Esophagus squamous epithelium (tissue), 5 donors: ENCODE measurements at regions not wholly inside any gene's neighbourhood (a gene's known extent, or its start where the extent isn't known, plus 50 kb on each side); places are given as distances from the start of the nearest gene placed in this dataset.

Source experiments
- DNase-seq: peaks from one replicate; lab custom pipeline; 2025; lab: John Stamatoyannopoulos, UW
- H3K27ac ChIP-seq, 4 donors: fragments of 200-600 bp; sonication (generic); one replicate each; pipeline ENCODE4 v1.5.1; 2016 to 2019; ENCODE audit warnings: mild to moderate bottlenecking in 1 of 4
- H3K27me3 ChIP-seq, 4 donors: fragments of 200-600 bp; sonication (generic); 1 replicate in 3 of 4; 2 replicates in 1 of 4; pipeline versions ENCODE4 v1.5.1 to v1.6.0; 2017 to 2021; ENCODE audit warnings: antibody characterized with exemption in 1 of 4
- H3K36me3 ChIP-seq, 3 donors: fragments of 200-600 bp; sonication (generic); one replicate each; pipeline ENCODE4 v1.5.1; 2016 to 2019
- H3K4me1 ChIP-seq, 3 donors: fragments of 200-600 bp; sonication (generic); one replicate each; pipeline ENCODE4 v1.5.1; 2017 to 2019
- H3K4me3 ChIP-seq, 4 donors: fragments of 200-600 bp; sonication (generic); 1 replicate in 3 of 4; 2 replicates in 1 of 4; pipeline ENCODE4 v1.5.1; 2016 to 2019; ENCODE audit warnings: mild to moderate bottlenecking in 2 of 4, moderate library complexity in 1 of 4
- H3K9me3 ChIP-seq, 3 donors: fragments of 200-600 bp; sonication (generic); one replicate each; pipeline ENCODE4 v1.5.1; 2016 to 2019
- CTCF ChIP-seq, 6 experiments: fragments of 450-650 bp in 4 of 6; fragments of 200-600 bp in 2 of 6; sonication (generic) in 2 of 6; IDR thresholded peaks; one replicate each; pipeline ENCODE4 v1.5.1; 2016 to 2019; ENCODE audit warnings: antibody characterized with exemption in 6 of 6, mild to moderate bottlenecking in 4 of 6, moderate library complexity in 4 of 6
- POLR2A ChIP-seq, 4 donors: fragments of 450-650 bp; IDR thresholded peaks; one replicate each; pipeline ENCODE4 v1.6.1; 2017; ENCODE audit warnings: antibody characterized with exemption in 4 of 4, mild to moderate bottlenecking in 4 of 4, moderate library complexity in 3 of 4
- WGBS, 2 donors: methylation state at CpG; one replicate each; pipeline ENCODE4 v1.1.5; 2018; 5-methylcytosine and 5-hydroxymethylcytosine counted together
- intact Hi-C: fragments of 100-400 bp; cut with DNase I; formaldehyde crosslinking; loops from one replicate; pipeline ENCODE4 v1.15.0; 2022
- donor health status: DM: yes; HTN: yes; CAD: no.

- no peak for DNase-seq
- TF ChIP-seq CTCF (IDR thresholded peaks at IDR 0.05) (no peak), POLR2A (IDR thresholded peaks at IDR 0.05) (no peak)
- H3K9me3 ChIP-seq: no peaks in the 10 kb centered on the region
- H3K4me1 ChIP-seq: no peaks in the 10 kb centered on the region
- H3K27ac ChIP-seq: no peak overlapping the region
- 36 to 43% methylated on average over 1 of the region's 1 CpG for WGBS, 2 donors
- intact Hi-C loops: no loop called here
- H3K27me3 ChIP-seq: no peaks in the 10 kb centered on the region
- no peak overlapping the region for H3K4me3 ChIP-seq
- no peaks in the 10 kb centered on the region for H3K36me3 ChIP-seq
These were observed 320.6 kb upstream of the RORA start for GRCh38 chr15:61549727-61550126.

GRCh38 chr15:61545763-61546162, 316.7 kb upstream of the RORA start:
- DNase-seq: no peak
- WGBS, 2 donors: 69 to 76% methylated on average over 5 of the region's 5 CpGs
- Histone ChIP-seq H3K27ac (no peak overlapping the region), H3K4me1 (no peaks in the 10 kb centered on the region), H3K9me3 (no peaks in the 10 kb centered on the region), H3K36me3 (no peaks in the 10 kb centered on the region), H3K4me3 (no peak overlapping the region), H3K27me3 (no peaks in the 10 kb centered on the region)
- no peak for TF ChIP-seq POLR2A (IDR thresholded peaks at IDR 0.05)
- no peak for TF ChIP-seq CTCF (IDR thresholded peaks at IDR 0.05)
- intact Hi-C loops: no loop called here

GRCh38 chr15:61541516-61541915, 312.4 kb upstream of the RORA start:
- Histone ChIP-seq H3K9me3 (no peaks in the 10 kb centered on the region), H3K27ac (no peak overlapping the region), H3K27me3 (peaks cover 0 to 5% (median 0%) of the 10 kb centered on the region in 4 donors), H3K4me1 (no peaks in the 10 kb centered on the region), H3K4me3 (no peak overlapping the region), H3K36me3 (no peaks in the 10 kb centered on the region)
- DNase-seq: no peak
- TF ChIP-seq POLR2A (IDR thresholded peaks at IDR 0.05): no peak
- intact Hi-C loops: no loop called here
- 84 to 88% methylated on average over 1 of the region's 1 CpG for WGBS, 2 donors

- WGBS, 2 donors: 54 to 55% methylated on average over 2 to 3 of the region's 3 CpGs
These were observed 308.2 kb upstream of the RORA start for GRCh38 chr15:61537337-61537736.

GRCh38 chr15:61534986-61535385, 305.9 kb upstream of the RORA start:
- Histone ChIP-seq H3K9me3 (no peaks in the 10 kb centered on the region), H3K36me3 (no peaks in the 10 kb centered on the region), H3K27me3 (peaks cover 0 to 8% (median 0%) of the 10 kb centered on the region in 4 donors), H3K27ac (no peak overlapping the region), H3K4me1 (no peaks in the 10 kb centered on the region), H3K4me3 (no peak overlapping the region)
- TF ChIP-seq POLR2A (IDR thresholded peaks at IDR 0.05) (no peak), CTCF (IDR thresholded peaks at IDR 0.05) (no peak)
- WGBS, 2 donors: 48 to 67% methylated on average over 3 of the region's 3 CpGs
- intact Hi-C loops: no loop called here
- DNase-seq: no peak

More at GRCh38 chr15:61537337-61537736, 308.2 kb upstream of the RORA start:
- TF ChIP-seq POLR2A (IDR thresholded peaks at IDR 0.05): no peak
- no peak for TF ChIP-seq CTCF (IDR thresholded peaks at IDR 0.05)
- Histone ChIP-seq H3K36me3 (no peaks in the 10 kb centered on the region), H3K4me1 (no peaks in the 10 kb centered on the region), H3K27me3 (peaks cover 0 to 8% (median 0%) of the 10 kb centered on the region in 4 donors), H3K27ac (no peak overlapping the region), H3K9me3 (no peaks in the 10 kb centered on the region), H3K4me3 (no peak overlapping the region)
- intact Hi-C loops: no loop called here
- no peak for DNase-seq

- WGBS, 2 donors: 67 to 75% methylated on average over 2 of the region's 2 CpGs
- no peak for TF ChIP-seq POLR2A (IDR thresholded peaks at IDR 0.05)
- TF ChIP-seq CTCF (IDR thresholded peaks at IDR 0.05): no peak
These were observed 301.7 kb upstream of the RORA start for GRCh38 chr15:61530769-61531168.

More at GRCh38 chr15:61530769-61531168, 301.7 kb upstream of the RORA start:
- Histone ChIP-seq H3K27ac (no peak overlapping the region), H3K4me1 (no peaks in the 10 kb centered on the region), H3K27me3 (peaks cover 0 to 3% (median 0%) of the 10 kb centered on the region in 4 donors), H3K4me3 (no peak overlapping the region), H3K9me3 (no peaks in the 10 kb centered on the region), H3K36me3 (no peaks in the 10 kb centered on the region)
- intact Hi-C loops: no loop called here
- no peak for DNase-seq
